Femur (tissue), 1 donor: ENCODE measurements at regions not wholly inside any gene's neighbourhood (a gene's known extent, or its start where the extent isn't known, plus 50 kb on each side); places are given as distances from the start of the nearest gene placed in this dataset.
"Not testable (repeated sequence)": the region's sequence is repeated elsewhere in the genome, so short reads cannot be mapped to it uniquely, and the experiment has no call there.

Source experiments
- DNase-seq: peaks from one replicate; pipeline ENCODE4 v3.0.0-alpha.2; 2017

- no peak for DNase-seq
Observed at GRCh38 chr1:221987860-221988520, 246.1 kb upstream of the DUSP10 start.

DNA sequence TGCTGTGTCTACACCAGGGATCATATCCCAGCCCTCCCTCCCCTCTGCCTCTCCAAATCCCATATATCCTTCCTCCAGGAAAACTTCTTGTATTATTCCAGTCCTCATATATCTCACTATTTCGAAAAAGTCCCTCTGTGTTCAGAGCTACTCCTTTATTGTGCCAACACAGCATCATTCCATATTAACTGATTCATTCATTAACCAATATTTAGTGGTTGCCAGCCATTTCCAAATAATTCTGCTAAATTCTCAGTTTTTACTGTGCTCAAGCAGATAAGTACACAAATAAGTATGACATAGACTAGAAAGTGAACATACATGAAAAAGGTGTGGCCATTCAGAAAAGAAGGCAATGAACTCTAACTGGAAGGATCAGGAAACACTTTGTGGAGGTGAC lies 241.6 kb upstream of the DUSP10 start:
- DNase-seq: no peak

DNA sequence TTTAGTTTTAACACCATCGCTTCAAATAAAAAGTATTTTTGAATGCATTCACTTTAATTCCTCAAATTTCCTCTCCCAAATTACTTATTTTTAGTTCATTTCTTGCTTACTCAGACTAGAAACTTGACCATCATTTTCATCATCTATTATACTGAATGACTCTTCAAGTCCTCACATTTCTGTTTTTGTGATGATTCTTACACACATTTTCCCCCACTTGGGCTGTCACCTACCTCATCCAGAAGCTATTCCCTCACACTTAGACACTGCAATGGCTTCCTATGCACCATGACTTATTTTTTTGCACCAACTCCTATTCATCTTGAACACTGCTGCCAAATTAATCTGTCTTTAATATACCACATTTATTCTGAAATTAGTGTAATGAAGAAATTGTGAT lies 239.6 kb upstream of the DUSP10 start:
- no peak for DNase-seq

DNA sequence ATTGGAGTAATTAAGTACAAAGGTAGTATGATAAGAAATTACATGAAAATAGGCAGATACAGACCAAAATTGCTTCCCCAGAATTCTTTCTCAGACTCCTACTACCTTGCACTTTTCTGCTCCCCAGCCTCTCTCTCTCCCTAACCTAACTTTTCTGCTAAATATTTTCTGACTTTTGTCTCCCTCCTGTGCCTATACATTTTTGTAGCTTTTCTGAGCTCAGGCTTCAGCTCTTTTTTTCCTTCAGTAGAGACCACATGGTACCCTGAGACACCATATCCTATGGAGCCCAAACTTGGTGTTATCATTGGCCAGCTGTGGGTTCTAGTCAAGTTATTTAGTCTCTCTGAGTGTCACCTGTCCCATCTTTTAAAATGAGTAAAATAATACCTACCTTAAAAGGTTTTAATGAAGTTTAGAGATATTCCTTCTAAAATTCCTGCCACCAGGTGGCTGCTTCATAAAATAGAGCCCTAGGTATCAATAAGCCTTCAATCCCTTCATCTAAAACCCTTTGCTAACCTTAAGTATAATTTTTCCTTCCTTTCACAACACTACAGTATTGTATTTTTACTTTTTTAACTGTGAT lies 237.6 kb upstream of the DUSP10 start:
- DNase-seq: no peak

DNA sequence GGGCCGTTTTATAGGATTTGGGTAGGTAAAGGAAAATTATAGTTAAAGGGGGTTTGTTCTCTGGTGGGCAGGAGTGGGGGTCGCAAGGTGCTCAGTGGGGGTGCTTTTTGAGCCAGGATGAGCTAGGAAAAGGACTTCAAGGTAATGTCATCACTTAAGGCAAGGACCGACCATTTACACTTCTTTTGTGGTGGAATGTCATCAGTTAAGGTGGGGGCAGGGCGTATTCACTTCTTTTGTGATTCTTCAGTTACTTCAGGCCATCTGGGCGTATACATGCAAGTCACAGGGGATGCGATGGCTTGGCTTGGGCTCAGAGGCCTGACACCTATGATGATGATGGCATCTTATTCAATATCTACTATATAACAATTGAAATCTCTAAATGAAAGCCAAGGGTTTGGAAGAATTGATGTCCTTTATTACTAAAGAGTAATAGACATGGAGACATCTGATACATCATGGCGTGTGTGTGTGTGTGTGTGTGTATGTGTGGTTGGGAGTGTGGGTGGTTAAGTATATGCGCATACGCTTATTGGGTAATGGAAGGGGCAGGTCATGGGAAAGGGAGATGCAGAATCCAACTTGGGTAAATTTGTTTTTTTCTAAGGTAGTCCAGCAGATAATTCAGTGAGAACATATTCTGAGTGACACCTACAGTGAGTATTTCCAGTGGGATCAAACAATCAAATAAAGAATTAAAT lies 236.9 kb upstream of the DUSP10 start:
- not testable (repeated sequence) for DNase-seq

DNA sequence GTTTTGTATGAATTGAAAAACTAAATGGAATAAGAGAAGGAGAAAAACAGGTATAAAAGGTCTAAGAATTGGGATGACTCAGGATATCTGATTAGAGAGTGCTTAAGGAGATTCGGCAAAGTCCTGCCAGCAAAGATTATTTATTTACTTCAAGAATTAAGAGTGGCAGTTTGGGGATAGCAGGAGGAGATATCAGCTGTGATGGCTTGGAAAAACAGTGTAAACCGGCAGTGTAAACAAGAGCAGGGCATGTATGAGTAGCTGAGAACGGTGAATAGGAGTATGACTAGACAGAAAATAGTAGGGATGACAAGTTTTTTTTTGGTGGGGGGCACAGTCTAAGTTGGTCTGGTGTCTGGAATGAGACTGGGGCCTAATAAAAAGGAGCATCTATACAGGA lies 231.9 kb upstream of the DUSP10 start:
- DNase-seq: not testable (repeated sequence)

DNA sequence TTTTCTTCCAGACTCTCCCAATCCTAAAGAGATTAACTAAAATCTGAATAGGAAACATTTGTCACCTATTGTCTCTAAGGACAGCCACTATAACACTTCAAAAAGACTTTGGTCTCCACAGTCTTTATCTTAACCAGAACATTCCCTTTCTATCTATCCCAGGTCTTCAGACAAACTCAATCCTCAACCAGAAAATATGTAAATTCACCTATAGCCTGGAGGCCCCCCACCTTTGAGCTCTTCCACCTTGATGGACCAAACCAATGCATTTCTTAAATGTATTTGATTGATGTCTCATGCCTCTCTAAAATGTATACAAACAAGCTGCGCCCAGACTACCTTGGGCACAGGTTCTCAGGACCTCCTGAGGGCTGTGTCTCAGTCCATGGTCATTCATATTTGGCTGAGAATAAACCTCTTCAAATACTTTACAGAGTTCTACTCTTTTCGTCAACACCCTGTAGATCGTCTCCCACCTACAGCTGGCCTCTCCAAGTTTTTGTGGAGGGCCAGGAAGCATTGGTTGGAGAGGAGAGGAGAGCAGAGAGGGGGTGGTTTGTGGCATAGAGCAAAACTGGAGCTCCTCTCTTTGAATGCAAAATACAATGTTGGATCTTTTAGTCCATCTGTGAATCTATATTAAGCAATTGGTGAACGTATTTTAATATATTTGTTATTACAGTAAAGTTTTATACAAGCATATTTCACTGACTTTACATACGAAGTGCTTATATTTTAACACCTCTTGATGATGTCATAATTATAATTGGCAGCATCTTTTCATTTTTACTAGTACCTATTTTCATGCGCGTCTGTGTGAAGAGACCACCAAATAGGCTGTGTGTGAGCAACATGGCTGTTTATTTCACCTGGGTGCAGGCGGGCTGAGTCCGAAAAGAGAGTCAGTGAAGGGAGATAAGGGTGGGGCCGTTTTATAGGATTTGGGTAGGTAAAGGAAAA lies 230.7 kb upstream of the DUSP10 start:
- DNase-seq: no peak

GRCh38 chr1:221971035-221971434 lies 229.1 kb upstream of the DUSP10 start:
- DNase-seq: not testable (repeated sequence)

- not testable (repeated sequence) for DNase-seq
Observed at GRCh38 chr1:221969298-221969858, 227.5 kb upstream of the DUSP10 start.

GRCh38 chr1:221967538-221967937 lies 225.6 kb upstream of the DUSP10 start:
- DNase-seq: not testable (repeated sequence)

- not testable (repeated sequence) for DNase-seq
Observed at GRCh38 chr1:221966888-221967287, 225.0 kb upstream of the DUSP10 start.

- DNase-seq: not testable (repeated sequence)
Observed at GRCh38 chr1:221965891-221966290, 224.0 kb upstream of the DUSP10 start.

DNA sequence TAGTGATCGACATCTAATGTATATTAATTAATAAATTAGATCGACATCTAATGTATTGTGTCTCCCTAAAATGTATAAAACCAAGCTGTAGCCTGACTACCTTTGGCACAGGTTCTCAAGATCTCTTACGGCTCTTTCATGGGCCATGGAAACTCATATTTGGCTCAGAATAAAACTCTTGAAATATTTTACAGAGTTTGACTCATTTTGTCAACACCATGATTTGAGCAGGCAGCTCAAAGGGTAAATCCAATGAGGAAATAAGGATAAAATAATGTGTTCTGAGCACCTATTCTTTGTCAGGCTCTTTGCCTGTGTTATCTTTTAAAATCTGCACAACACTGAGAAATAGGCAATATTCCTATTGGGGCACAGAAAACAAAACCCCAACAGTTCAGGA lies 223.4 kb upstream of the DUSP10 start:
- no peak for DNase-seq

DNA sequence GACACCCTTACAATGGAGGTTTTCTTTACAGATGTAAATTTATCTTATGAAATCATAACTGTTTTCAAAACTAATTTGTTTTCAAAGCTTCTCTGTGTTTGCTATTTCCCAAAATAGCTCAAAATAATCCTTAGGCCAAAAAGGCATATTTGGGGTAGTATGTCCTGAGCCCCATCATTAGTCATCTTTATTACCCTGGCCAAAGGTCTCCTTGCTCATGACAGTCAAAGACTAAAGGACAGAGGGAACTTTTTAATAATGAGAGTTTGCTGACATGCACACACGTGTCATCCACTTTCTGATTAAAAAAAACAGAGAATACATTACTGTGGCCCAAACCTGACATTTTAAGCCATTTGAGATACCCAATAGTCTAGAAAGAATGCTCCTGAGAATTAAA lies 221.9 kb upstream of the DUSP10 start:
- no peak for DNase-seq

DNA sequence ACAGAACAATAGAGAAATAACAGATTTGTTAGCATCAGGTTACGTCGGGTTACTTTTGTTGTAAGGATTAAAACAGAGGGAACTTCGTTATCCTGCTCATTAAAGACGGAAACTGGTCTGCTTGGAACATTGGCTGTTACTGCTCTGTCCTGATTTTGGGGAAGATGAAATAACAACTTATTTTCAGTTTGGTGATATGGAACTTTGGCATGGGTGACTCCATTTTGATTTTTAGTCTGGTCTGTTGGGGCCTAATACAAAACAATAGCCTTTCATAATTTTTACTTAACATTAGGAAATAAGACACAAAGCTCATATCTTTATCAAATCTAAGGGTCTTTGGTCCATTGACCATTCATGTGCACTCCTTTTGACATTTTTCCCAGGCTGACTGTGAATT lies 220.5 kb upstream of the DUSP10 start:
- DNase-seq: no peak

DNA sequence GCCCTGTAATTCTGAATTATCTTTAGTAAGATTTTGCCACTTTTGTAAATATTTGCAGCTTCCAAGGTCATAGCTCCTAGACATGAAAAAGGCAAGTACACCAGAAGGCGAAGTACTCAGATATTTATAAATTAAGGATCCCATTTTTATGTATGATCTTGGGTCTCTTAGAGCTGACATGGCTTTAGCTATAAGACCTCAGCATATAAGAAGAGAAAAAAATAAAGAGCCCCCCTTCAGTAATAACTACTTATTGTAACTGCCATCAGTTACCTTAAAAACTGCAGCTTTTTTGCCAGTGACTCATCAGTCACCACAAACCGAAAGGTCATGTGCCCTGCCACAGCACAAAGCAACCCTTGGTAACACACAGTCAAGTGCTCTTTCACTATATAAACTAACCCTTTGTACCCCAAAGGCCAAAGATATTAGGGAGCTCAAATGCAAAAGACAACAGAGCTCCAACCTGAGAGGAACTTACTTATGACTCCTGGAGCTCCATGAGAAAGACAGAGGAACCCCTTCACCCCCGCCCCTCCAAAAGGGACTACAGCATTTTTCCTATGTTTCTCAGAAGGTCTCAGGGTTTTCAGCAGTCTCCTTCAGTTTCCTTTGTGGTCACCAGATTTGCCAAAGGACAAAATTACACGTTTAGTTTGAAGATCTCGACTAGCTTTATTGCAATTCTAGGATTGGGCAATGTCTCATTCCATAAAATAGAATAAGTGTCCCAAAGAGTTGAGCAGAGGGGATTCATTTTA lies 219.8 kb upstream of the DUSP10 start:
- DNase-seq: peak; percentile 19

- DNase-seq: not testable (repeated sequence)
Observed at GRCh38 chr1:221958161-221958562, 216.3 kb upstream of the DUSP10 start.

DNA sequence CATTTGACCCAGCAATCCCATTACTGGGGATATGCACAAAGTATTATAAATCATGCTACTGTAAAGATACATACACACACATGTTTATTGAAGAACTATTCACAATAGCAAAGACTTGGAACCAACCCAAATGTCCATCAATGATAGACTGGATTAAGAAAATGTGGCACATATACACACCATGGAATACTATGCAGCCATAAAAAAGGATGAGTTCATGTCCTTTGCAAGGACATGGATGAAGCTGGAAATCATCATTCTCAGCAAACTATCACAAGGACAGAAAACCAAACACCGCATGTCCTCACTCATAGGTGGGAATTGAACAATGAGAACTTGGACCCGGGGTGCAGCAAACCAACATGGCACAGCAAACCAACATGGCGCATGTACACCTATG lies 215.5 kb upstream of the DUSP10 start:
- not testable (repeated sequence) for DNase-seq

- no peak for DNase-seq
Observed at GRCh38 chr1:221949996-221950395, 208.1 kb upstream of the DUSP10 start.

DNA sequence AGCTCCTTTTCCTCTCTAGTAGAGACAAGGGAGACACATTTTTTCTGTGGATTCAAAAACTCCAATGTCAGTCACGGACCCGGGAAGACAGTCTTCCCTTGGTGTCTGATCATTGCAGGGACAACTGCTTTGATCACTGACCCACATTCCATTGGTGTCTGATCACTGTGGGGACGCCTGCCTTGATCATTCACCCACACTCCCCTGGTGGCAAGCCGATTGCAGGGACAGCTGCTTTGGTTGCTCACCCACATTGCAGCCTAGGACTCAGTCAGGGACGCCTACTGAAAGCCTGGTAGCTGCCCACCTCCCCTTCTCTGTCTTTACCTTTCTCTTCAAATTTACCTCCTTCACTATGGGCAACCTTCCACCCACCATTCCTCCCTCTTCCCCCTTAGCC lies 206.6 kb upstream of the DUSP10 start:
- no peak for DNase-seq

GRCh38 chr1:221947731-221948130 lies 205.8 kb upstream of the DUSP10 start:
- no peak for DNase-seq

GRCh38 chr1:221946768-221947167 lies 204.9 kb upstream of the DUSP10 start:
- no peak for DNase-seq
